Panc1 (cell line): ENCODE measurements at regions not wholly inside any gene's neighbourhood (a gene's known extent, or its start where the extent isn't known, plus 50 kb on each side); places are given as distances from the start of the nearest gene placed in this dataset.
"Not testable (repeated sequence)": the region's sequence is repeated elsewhere in the genome, so short reads cannot be mapped to it uniquely, and the experiment has no call there.

Experiments
- ATAC-seq: fragments of 200-7000 bp; cut with Tn5 transposase; 2 replicates; pipeline ENCODE4 v1.9.1; 2020; ENCODE audit warnings: mild to moderate bottlenecking, moderate library complexity
- BruUV-seq: library from RNA; stranded (reverse); fragments of 400-500 nt; replicated peaks from 2 replicates; lab custom pipeline; 2021; lab: Mats Ljungman, UMichigan
- CTCF ChIA-PET: fragments of 300-600 bp; sonication (Branson Sonifier 250); formaldehyde crosslinking; loops from one replicate; lab custom pipeline; 2022; ENCODE audit warnings: antibody characterized with exemption; lab: Charles Lee
- POLR2A ChIA-PET: fragments of 300-600 bp; sonication (Branson Sonifier 250); formaldehyde crosslinking; loops from one replicate; lab custom pipeline; 2022; ENCODE audit warnings: antibody characterized with exemption; lab: Charles Lee
- DNase-seq: peaks from one replicate; pipeline ENCODE4 v3.0.0-alpha.2; 2010; ENCODE audit warnings: low read depth, low spot score
- H3K27ac ChIP-seq: 2 replicates; pipeline ENCODE4 v1.5.1; 2011; ENCODE audit warnings: mild to moderate bottlenecking, low read length, inconsistent platforms
- H3K27me3 ChIP-seq: fragments of 200-500 bp; sonication (Bioruptor generic); 2 replicates; pipeline ENCODE4 v1.6.0; 2014; ENCODE audit warnings: low read length, inconsistent platforms; ENCODE audit not compliant: control insufficient read depth, insufficient read depth
- H3K36me3 ChIP-seq: fragments of 200-500 bp; sonication (Bioruptor generic); 2 replicates; pipeline ENCODE4 v1.5.1; 2014; ENCODE audit warnings: inconsistent platforms, mild to moderate bottlenecking, low read length, moderate library complexity; ENCODE audit not compliant: control insufficient read depth, insufficient read depth
- H3K4me1 ChIP-seq: 2 replicates; pipeline ENCODE4 v1.5.1; 2011; ENCODE audit warnings: inconsistent platforms, mild to moderate bottlenecking, low read length, moderate library complexity; ENCODE audit not compliant: control insufficient read depth, insufficient read depth
- H3K4me3 ChIP-seq, 2 experiments: 2 replicates each; pipeline ENCODE4 v1.5.1; 2011 to 2012; ENCODE audit warnings: low read depth in 2 of 2, low read length in 2 of 2, mild to moderate bottlenecking in 2 of 2, inconsistent platforms in 1 of 2, moderate library complexity in 1 of 2
- H3K9me3 ChIP-seq: fragments of 200-500 bp; sonication (Bioruptor generic); 2 replicates; pipeline ENCODE4 v1.5.1; 2014; ENCODE audit warnings: low read depth, mild to moderate bottlenecking, inconsistent platforms, low read length, moderate library complexity; ENCODE audit not compliant: control insufficient read depth, insufficient read depth
- in situ Hi-C: cut with HindIII; loops from 2 replicates; pipeline ENCODE4 v1.10.0; 2016; ENCODE audit warnings: low sequenced_read_pairs, low pct_unique_long_range_greater_than_20kb
- intact Hi-C: fragments of 100-400 bp; cut with micrococcal nuclease; formaldehyde crosslinking; loops from one replicate; pipeline ENCODE4 v1.10.0; 2022; ENCODE audit not compliant: unreplicated experiment

- H3K27me3 ChIP-seq, H3K27ac ChIP-seq, in situ Hi-C loops, BruUV-seq, CTCF ChIA-PET, POLR2A ChIA-PET, ATAC-seq, H3K9me3 ChIP-seq, intact Hi-C loops, DNase-seq, H3K36me3 ChIP-seq, H3K4me3 ChIP-seq, H3K4me1 ChIP-seq: not testable (repeated sequence)
Measured at GRCh38 chr21:9690981-9691380, 830.4 kb upstream of the TPTE start.

- H3K4me1 ChIP-seq, BruUV-seq, ATAC-seq, in situ Hi-C loops, CTCF ChIA-PET, H3K9me3 ChIP-seq, H3K27ac ChIP-seq, POLR2A ChIA-PET, H3K27me3 ChIP-seq, DNase-seq, H3K36me3 ChIP-seq, H3K4me3 ChIP-seq, intact Hi-C loops: not testable (repeated sequence)
Measured at GRCh38 chr21:9695759-9696158, 825.6 kb upstream of the TPTE start.

GRCh38 chr21:9697751-9698150 lies 823.6 kb upstream of the TPTE start:
- in situ Hi-C loops, H3K4me1 ChIP-seq, CTCF ChIA-PET, H3K27ac ChIP-seq, intact Hi-C loops, H3K27me3 ChIP-seq, POLR2A ChIA-PET, ATAC-seq, H3K9me3 ChIP-seq, H3K4me3 ChIP-seq, DNase-seq, H3K36me3 ChIP-seq, BruUV-seq: not testable (repeated sequence)

- H3K36me3 ChIP-seq, CTCF ChIA-PET, in situ Hi-C loops, intact Hi-C loops, DNase-seq, H3K4me1 ChIP-seq, H3K4me3 ChIP-seq, BruUV-seq, H3K9me3 ChIP-seq, H3K27me3 ChIP-seq, H3K27ac ChIP-seq, POLR2A ChIA-PET, ATAC-seq: not testable (repeated sequence)
Measured at GRCh38 chr21:9705016-9705415, 816.4 kb upstream of the TPTE start.

GRCh38 chr21:9705455-9705854 lies 815.9 kb upstream of the TPTE start:
- POLR2A ChIA-PET, H3K36me3 ChIP-seq, H3K27me3 ChIP-seq, H3K9me3 ChIP-seq, H3K27ac ChIP-seq, DNase-seq, in situ Hi-C loops, CTCF ChIA-PET, H3K4me3 ChIP-seq, intact Hi-C loops, BruUV-seq, ATAC-seq, H3K4me1 ChIP-seq: not testable (repeated sequence)

GRCh38 chr21:9724542-9724941 lies 796.8 kb upstream of the TPTE start:
- H3K9me3 ChIP-seq, H3K4me3 ChIP-seq, POLR2A ChIA-PET, H3K27me3 ChIP-seq, H3K27ac ChIP-seq, intact Hi-C loops, in situ Hi-C loops, ATAC-seq, DNase-seq, CTCF ChIA-PET, BruUV-seq, H3K36me3 ChIP-seq, H3K4me1 ChIP-seq: not testable (repeated sequence)

- in situ Hi-C loops, H3K9me3 ChIP-seq, H3K4me3 ChIP-seq, H3K36me3 ChIP-seq, DNase-seq, POLR2A ChIA-PET, H3K27me3 ChIP-seq, intact Hi-C loops, CTCF ChIA-PET, ATAC-seq, BruUV-seq, H3K4me1 ChIP-seq, H3K27ac ChIP-seq: not testable (repeated sequence)
Measured at GRCh38 chr21:9727187-9727586, 794.2 kb upstream of the TPTE start.
